NCI-H146 (cell line): ENCODE measurements at regions not wholly inside any gene's neighbourhood (a gene's known extent, or its start where the extent isn't known, plus 50 kb on each side); places are given as distances from the start of the nearest gene placed in this dataset.

Experiments used
- DNase-seq: peaks from one replicate; lab custom pipeline; 2025; lab: John Stamatoyannopoulos, UW

DNA sequence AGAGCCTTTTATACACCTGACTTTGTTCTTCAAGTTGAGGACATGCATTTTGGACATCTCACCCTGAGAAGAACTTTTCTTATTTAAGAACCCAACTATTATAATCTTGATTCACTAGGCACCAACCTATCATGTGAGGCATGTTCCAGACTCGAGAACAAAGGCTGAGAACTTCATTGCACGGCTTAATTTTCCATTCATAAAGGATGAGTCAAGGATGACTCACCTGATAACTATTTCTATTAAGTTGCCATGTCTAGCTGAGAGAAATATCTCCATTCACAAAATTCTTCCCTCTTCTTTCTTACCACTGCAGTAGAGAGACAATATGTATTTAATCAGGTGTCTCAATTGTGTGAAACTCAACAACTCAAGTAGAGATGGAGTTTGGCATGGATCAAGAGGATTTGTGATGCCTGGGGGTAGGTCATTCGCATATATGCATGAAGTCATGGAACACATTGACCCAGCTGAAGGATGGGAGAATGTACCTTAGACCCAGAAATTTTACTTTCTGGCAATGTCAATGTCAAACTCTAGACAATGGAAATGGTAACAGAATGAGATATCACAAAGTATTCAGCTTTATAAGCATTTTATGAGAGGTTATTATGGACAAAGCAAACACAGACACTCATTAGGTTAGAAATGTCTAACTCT lies 173.2 kb upstream of the PRNP start:
- no peak for DNase-seq

DNA sequence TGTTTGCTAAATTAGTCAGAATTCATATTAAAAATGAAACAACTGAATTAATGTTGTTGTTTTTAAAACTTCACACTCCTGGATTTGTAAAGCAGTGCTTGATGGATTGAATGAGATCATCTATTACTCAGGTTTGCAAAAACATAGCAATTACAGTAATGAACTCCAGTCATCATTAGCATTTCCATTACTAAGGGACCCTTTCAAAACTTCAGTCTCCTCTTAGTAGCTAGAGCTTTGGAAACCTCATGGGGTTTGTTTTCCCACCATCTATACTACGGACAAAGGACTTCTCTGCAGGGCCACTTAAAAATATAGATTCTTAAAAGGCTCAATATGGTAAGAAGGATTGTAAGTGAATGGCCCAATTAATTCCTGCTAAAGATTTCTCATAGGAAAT lies 174.5 kb upstream of the PRNP start:
- DNase-seq, result no peak

DNA sequence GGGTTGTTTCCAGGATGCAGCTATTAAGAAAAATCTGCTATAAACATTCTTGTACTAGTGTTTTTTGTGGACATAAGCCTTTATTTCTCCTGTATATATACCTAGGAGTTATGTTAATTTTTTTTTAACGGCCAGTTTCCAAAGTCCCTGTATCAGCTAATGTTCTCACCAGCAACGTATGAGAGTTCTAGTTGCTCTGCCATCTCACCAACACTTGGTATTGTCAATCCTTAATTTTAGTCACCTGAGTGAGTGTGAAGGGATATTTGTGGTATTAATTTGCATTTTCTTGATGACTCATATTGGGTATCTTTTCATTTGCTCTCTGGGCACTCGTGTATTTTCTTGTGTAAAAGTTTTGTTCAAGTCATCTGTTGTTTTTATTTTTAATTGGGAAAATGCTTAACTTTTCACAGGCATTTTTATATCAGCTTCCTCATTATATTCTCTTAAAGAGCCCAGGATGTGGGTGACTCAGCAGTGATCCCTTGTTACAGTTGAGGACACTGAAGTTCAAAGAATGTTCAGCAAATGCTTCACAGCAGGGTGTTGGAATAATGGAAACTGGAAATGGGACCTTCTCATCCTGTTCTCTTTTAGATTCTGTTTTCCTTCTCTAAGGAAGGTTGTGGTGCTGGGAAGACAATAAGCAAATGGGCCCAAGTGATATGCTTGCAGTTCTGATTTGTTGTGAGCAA lies 176.3 kb upstream of the PRNP start:
- no peak for DNase-seq

DNA sequence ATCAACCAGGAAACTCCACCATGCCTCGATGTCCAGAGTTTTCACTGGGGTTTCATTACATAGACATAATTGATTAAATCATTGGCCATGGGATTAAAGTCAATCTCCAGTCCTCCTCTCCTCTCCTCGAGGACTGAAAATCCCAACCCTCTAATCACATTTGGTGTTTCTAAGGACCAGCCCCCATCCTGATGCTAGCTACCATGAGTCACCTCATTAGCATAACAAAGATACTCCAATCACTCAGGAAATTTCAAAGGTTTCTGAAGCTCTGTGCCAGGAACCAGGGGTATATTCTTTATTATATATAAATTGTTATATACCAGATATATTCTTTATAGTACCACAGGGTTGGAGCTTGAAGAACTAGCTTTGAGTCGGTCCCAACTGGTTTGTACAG lies 177.5 kb upstream of the PRNP start:
- no peak for DNase-seq

DNA sequence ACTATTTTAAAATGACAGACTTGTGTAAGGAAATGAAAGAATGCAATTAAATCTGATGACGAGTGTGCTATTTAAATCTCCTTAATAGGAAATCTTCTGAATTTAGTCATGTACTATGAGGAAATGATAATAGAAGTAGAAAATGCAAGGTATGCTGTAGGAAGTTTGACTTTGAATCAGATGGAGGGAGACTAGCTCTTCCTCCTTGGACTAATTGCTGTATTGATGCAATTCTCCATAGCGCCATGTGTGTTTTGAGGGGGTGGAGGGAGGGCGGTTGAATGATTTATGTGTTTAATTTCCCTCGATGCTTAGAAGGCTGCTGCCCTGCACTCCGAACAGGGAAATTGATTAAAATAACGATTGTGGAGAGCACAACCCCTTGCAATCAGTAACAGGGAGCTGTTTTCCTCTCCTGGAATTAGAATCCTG lies 179.0 kb upstream of the PRNP start:
- no peak for DNase-seq

DNA sequence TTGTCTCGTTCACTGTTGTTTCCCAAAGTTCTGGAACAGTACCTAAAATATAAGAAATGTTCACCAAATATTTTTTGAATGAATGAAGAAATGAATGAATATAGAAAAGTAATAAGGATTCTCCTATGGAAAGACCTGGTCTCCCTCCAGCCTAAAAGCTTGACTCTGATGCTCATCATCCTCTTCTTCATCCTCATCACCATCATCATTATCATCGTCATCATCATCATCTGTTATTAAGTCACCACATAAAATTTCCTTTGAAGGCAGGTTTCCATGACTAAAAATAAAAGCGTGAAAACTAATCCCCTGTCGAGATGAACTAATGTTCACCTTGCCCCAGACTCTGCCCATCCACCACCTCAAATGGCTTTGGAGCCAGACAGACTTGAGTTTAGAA lies 181.4 kb upstream of the PRNP start:
- no peak for DNase-seq

DNA sequence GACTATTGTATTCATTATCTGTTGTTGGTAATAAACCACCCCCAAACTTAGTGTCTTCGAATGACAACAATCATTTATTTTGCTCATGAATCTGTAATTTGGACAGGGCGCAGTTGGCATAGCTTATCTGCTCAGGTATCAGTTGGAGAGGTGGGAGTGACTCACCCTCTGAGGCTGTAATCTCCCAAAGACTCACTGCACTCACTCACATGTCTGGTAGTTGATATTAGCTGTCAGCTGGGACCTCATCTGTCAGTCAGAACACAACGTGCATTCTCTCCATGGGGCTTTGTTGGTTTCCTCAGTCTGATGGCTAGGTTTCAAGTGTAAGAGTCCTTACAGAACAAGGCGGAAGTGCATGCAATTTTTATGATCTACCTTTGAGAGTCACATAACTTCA lies 183.5 kb upstream of the PRNP start:
- no peak for DNase-seq

DNA sequence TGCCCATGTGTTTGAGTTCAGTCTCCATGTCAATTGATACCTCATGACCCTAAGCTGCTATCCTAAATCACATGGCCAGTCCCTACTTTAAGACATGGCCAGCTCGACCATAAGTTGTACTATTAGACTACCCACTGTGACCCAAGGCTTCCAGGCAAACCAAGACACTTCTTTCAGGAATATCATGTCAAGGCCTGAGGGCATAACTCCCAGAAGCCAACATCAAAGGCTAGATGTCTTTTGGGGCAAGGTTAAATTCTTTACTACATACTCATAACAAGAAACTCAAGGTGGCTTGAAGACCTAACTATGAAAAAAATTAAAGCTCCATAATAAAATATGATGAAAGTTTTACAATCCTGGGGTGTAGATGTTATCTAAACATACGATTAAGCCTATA lies 192.9 kb upstream of the PRNP start:
- DNase-seq, result no peak

DNA sequence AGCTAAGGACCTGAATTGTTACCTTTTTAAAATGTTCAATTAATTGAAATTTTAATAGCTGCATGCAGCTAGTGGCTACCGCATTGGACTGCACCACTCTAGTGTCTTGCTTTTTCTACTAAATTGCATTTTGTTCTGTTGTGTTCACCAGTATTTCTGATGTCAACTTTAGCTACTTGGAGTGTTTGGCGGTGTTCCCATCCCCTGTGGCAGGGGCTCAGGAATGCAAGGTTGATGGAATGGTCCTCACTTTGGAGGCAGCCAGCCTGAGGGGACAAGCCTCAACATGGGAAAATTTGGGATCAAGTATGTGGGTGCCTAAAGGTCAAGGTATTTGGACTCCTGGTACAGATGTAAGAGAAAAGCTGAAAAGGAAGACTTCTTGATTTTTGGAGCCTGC lies 194.6 kb upstream of the PRNP start:
- no peak for DNase-seq

DNA sequence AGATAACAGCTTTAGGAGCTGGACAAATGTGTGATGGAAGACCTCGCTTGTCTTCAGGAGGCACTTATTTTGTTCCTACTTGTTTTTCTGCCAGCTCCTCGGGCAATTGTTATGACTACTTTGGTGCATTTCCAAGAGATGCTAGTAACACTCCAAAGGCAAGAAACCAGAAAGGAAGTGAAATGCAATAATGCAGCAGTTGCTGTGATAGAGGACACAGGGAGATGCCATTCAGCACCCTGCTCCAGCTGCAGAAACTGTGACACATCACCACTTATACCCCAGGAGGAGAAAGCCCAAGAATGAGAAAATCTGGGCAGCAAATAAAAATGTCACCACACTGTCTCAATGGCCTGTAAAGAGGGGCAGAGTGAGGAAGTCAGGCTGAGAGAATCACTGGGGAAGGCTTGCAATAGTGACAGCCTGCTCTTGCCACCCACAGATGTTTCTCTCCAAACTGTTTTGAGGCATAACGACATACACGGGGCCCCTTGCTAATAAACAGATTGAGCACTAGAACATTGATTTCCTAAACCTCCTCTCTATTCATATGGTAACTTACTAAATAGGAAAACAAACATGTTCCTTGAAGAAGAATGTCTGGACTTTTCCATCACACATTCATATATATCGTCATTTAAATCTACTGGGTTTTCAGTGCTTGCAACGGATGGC lies 195.5 kb upstream of the PRNP start:
- no peak for DNase-seq

DNA sequence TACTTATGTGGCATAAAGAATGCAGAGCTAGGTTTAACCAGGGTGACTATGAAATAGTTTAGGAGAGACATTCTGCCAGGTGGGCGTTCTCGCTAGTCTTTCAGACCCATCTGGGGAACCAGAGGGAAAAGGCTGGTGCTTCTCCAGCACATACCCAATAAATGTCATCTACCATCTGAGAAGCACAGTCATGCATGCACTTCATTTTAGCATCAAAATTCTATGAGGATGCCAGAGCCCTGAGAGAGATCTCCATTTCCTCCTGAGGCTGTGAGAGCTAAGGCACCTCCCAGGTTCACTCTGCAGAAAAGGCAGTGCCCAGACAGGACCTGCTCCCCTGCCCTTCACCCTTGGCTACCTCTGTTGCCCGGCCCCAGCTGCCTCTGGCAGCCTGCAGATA lies 196.2 kb upstream of the PRNP start:
- DNase-seq, result no peak

DNA sequence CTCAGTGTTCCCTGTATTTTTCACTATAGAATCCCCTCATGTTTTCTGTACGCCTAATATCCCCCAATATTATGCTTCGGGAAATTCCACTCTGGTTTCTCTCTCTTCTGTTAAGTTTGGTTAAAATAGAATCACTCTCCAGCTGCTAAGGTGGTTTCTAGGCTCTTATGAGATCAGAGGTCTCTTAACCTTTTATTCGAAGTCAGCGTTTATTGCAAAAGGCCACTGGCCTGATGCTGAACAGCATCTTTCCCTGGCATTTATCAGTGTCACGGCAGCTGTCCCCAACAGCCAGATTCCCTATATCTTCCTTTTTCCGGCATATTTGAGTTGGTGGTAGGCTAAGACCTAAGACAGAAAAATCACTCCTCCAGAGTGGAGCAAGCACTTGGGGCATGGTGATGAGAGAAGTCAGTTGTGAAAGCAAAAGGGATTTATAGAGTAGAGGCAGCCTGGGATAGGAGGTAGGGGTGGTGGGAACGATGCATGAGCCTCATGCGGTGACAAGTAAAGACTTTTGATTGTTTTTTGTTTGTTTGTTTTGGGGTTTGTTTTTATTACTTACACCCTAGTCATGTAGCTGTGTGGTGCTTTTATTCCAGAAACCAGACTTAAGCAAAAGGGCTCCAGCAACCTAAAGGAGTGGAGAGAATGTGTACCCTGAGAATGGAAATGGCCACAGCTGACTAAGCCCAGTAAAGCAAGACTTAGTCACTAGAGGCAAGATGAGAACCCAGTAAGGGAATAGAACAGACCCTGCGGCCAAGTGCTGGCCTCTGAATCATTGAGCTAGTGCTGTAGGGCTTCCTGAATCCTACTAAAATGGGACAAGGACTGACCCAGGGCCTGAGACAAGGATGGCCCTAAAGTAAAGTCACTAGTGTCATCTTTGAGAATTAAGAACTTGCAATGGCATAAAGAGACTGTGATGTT lies 197.6 kb upstream of the PRNP start:
- no peak for DNase-seq

DNA sequence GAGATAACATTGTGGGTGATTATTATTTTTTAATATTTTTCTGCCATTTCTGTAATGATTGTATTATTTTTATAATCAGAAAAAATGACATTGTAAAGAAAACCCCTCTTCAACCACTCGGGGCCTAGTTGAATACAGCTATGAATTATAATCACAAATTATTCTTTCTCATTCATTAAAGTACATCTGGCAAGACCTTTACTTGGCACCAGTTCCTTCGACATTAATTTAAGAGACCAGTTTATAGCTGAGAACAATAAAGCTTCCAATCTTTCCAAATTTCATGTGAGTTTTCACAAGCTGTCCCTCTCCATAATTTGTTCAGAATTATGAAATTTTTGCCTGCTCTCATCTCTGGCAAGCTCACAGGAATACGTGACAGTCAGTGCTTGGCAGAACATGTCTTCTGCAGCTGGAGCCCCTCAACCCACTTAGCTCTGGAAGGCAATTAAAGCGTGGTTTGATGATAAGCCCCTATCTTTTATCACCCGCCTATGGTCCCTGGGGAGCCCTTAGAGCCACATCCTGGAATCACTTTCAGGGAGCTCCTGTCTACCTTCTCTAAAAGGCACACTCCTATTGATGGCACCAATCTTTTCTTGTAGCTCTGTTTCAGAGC lies 201.8 kb upstream of the PRNP start:
- DNase-seq, result no peak

DNA sequence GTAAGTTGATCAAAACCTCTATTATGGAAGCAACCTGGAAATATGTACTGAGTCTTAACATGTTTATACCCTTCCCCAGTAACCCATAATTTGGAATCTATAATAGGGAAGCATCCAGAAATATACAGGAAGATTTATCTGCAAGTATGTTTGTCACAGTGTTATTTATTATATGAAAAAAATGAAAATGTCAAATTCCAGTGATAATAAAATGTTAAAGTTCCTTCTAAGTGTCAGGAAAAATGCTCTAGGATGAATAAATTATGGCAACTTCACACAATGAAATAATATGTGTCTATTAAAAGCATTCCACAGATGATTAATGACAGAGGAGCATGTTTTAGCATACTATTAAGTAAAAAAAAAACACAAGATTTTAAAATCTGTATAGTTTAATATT lies 202.3 kb upstream of the PRNP start:
- no peak for DNase-seq

DNA sequence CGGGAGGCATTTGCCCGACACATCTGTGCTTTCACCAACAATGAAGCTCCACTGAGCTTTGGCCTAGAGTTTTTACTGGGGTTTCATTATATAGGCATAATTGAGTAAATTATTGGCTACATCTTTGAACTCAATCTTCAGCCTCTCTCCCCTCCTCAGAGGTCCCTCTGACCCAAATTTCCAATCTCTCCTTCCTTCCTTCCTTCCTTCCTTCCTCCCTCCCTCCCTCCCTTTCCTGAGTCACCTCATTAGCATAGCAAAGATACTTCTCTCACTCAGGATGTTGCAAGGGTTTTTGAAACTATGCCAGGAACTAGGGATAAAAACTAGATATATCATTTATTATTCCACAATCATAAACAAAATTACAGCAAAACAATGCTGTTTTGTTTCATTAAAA lies 202.8 kb upstream of the PRNP start:
- DNase-seq, result no peak

DNA sequence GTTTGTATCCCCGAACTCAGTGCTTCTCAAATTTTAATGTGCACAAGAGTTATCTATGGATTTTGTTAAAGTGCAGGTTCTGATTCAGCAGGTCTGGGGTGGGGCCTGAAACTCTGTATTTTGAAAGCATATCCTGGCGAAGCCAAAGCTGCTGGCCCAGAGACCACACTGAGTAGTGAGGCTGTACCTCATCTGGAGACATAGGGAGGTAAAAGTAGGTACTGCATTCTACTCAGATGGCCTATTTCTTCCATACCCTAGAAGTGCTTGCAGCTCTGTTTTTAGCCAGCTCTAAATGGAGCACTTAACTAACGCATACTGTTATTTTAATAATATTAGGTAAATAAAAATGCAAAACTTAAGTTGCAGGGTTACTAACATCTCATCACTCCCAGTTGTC lies 206.2 kb upstream of the PRNP start:
- DNase-seq, result no peak

DNA sequence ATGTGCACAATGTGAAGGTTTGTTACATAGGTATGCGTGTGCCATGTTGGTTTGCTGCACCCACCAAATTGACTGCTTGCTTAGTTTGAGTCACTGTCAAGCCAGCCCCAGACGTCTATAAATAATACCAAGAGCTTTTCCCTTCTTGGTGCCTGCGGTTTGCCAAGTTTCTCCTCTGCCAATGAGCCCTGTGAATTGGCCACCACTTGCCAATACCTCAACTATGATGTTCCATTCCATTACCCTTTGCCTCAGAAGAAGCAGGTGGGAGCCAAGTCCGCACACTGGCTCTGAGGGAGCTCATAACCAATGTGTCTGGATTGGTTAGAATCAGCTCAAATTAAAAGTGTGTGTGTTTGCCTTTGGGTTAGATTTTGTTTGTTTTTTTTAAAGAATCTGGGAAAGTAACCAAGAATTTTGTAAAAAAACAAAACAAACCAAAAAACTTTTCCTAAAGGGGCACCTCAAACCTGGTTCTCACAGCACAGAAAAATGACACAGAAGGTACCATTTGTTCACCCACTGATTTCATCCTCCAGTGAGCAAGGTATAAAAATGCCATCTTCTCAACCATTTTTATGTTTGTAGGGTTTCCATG lies 209.3 kb upstream of the PRNP start:
- DNase-seq, result no peak

DNA sequence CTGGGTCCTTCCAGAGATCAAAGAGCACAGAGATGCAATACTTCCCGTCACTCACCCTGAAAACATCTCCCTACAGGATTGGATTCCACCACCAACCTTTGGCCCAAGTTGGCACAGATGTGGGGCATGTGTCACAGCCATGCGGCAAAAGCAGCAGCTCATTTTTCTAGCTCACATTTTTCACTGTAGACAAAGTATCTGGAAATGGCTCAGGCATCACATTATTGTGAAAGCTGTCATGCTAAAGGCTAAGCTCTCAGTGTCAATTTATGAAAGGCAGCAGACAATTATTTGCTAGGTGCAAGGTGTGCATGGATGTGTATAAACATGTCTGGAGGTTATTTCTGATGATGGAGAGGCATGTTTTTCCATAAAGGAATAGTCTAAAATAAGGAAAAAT lies 213.3 kb upstream of the PRNP start:
- no peak for DNase-seq

DNA sequence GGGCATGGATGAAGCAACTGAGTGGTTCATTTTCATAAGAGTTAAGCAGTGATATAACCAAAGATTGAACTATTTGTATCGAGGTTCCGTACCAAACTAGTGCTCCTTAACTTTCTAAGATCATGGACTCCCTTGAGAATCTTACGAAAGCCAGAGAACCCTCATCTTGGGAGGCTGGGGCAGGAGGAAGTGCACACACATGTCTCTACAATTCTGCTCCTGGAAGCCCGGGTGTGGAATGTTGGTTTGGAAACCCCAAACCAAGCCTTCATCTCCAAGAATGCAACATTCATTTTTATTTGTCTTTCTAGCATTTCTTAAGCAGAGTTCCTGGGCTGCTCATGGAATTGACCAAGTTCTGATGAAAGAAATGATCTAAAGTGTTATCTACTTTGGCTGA lies 215.0 kb upstream of the PRNP start:
- DNase-seq, result no peak

DNA sequence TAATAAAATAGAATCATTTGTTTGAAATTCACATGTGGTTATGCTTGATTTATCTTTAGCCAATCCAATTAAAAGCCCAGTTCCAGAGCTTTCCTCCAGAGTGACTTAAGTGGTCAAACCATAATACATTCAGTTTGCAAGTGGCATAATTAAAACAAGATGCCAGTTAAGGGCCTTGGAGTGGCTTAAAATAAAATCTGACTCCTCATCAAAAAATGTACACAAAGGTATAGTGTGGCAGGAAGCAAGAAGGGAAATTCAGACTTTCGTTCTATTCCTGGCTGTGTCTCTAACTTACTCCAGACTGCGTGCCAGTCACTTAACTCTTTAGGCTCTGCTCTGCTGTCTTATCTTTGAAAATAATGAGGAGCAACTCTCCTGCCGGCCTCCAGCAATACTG lies 215.9 kb upstream of the PRNP start:
- DNase-seq, result no peak

DNA sequence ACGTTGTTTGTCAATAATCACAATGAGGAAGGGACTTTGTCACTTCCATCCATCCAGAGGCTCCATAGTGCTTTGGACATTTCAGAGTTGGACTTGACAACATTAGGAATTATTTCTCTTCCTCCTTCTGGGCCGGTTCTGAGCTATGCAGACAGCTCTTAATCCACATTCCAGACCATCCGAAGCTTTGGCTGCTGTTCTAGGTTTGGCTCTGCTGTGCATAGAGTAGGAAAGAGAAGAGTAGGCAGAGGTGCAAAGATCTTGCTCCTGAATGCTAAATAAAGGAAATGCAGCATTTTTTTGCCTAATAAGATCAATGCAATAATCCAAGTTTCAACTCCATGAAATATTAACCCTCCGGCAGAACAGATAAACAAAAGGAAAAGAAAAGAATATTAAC lies 216.3 kb upstream of the PRNP start:
- DNase-seq, result no peak

DNA sequence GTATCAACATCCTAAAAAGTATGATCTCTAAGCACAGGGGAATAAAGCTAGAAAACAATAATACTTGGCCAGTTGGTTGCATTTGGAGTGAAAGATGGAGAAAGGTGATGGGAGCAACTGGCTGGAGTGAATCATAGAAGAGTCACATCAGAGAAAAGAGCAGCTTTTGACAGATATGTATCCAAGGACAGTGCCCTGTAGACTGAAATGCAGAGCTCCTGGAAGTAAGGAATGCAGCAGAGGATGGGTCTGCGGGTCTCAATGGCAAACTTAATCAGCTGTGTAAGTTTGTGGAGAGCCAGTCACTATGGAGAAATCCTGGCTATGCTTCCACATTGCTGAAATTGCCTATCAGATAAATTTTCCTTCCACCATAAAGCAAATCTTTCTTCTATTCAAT lies 218.1 kb upstream of the PRNP start:
- DNase-seq, result no peak
